ENCODE measurements at regions not wholly inside any gene's neighbourhood (a gene's known extent, or its start where the extent isn't known, plus 50 kb on each side); places are given as distances from the start of the nearest gene placed in this dataset.

DNA sequence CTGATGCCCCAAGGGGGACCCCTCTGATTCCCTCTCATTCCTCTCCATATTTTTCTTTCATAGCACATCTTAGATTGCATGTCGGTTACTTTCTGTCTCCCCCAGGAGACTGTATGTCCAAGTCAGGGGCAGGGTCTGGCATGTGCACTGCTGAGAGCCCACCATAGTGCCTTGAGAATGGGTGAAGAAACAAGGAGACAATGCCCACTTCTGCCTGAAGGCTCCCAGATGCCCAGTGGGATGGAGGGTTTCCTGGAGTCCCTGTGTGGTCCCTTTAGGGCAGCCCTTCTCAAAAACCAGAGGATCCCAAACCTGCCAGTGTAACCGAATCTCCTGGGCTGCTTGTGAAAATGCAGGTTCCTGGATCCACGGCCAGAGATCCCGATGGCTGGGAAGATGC, 126.5 kb upstream of the LARP1 start:
- CTCF ChIA-PET: no interaction called here

DNA sequence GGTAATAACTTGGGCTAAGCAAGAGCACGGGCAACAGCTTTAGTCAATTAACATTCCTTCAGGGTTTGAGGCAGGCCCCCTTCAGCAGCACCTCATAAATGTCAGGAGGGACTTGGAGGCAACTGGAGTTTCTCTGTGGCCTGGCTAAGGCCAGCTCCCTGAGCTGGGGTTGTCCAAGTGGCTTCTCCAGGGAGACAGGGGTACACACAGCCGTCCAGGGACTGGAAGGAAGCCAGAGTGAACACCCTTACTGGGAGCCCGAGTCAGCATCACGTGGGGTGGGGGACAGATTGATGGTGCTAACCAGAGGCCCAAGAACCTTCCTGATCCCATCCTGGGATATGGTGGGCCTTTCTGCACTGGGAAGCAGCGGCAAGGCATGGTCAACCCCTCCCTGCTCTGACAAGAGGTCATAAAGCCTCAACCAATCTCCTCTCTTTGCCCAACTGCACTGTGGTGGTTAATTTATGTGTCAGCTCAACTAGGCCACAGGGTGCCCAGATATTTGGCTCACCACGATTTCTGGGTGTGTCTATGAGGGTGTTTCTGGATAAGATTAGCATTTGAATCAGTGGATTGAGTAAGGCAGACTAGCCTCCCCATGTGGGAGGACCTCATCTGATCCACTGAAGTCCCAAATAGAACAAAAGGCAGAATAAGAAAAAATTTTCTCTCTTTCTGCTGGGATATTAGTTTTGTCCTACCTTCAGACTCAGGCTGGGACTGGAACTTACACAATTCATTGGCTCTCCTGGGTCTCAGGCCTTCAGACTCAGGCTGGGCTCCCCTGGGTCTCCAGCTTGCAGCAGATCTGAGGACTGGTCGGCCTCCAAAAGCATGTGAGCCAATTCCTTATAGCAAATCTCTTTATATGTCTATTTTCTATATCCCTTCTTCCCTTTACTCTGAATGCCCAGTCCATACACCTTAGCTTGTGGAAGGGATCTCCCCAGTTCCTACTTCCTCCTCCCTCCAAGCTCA, 127.2 kb upstream of the LARP1 start:
- BruUV-seq (replicated peaks): no TSS peak

More for the DNA sequence above, 126.5 kb upstream of the LARP1 start:
- in situ Hi-C loops (cut with HindIII; ENCODE audit: low pct_unique_long_range_greater_than_20kb, low sequenced_read_pairs): no loop called here
- ATAC-seq (no peak), DNase-seq (ENCODE audit: low read depth, low spot score) (no peak)
- Histone ChIP-seq H3K27ac (ENCODE audit: low read length) (no peak overlapping the region), H3K9me3 (ENCODE audit: control insufficient read depth, insufficient read depth, low read depth, low read length) (no peaks in the 10 kb centered on the region), H3K36me3 (ENCODE audit: control insufficient read depth, insufficient read depth, low read length) (no peaks in the 10 kb centered on the region), H3K27me3 (ENCODE audit: control insufficient read depth, insufficient read depth, low read length) (no peaks in the 10 kb centered on the region), H3K4me3 (ENCODE audit: low read depth in 2 of 2, low read length in 2 of 2) (no peak overlapping the region), H3K4me1 (ENCODE audit: control insufficient read depth, insufficient read depth, low read length) (no peaks in the 10 kb centered on the region)
- intact Hi-C loops (cut with micrococcal nuclease; ENCODE audit: unreplicated experiment): no loop called here
- POLR2A ChIA-PET: no interaction called here
- no TSS peak for BruUV-seq (replicated peaks)
- no peak for TF ChIP-seq POLR2AphosphoS5 (IDR thresholded peaks at IDR 0.05; ENCODE audit: low read depth, low read length)
- no peak for TF ChIP-seq SIN3A (IDR thresholded peaks at IDR 0.05; ENCODE audit: borderline replicate concordance, insufficient read depth, low read depth, low read length)
- TF ChIP-seq, protein P1, sequence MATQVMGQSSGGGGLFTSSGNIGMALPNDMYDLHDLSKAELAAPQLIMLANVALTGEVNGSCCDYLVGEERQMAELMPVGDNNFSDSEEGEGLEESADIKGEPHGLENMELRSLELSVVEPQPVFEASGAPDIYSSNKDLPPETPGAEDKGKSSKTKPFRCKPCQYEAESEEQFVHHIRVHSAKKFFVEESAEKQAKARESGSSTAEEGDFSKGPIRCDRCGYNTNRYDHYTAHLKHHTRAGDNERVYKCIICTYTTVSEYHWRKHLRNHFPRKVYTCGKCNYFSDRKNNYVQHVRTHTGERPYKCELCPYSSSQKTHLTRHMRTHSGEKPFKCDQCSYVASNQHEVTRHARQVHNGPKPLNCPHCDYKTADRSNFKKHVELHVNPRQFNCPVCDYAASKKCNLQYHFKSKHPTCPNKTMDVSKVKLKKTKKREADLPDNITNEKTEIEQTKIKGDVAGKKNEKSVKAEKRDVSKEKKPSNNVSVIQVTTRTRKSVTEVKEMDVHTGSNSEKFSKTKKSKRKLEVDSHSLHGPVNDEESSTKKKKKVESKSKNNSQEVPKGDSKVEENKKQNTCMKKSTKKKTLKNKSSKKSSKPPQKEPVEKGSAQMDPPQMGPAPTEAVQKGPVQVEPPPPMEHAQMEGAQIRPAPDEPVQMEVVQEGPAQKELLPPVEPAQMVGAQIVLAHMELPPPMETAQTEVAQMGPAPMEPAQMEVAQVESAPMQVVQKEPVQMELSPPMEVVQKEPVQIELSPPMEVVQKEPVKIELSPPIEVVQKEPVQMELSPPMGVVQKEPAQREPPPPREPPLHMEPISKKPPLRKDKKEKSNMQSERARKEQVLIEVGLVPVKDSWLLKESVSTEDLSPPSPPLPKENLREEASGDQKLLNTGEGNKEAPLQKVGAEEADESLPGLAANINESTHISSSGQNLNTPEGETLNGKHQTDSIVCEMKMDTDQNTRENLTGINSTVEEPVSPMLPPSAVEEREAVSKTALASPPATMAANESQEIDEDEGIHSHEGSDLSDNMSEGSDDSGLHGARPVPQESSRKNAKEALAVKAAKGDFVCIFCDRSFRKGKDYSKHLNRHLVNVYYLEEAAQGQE (IDR thresholded peaks at IDR 0.05; ENCODE audit: insufficient read depth in 1 of 2, low read depth in 2 of 2, low read length in 1 of 2): no peak
- TF ChIP-seq, protein P2, sequence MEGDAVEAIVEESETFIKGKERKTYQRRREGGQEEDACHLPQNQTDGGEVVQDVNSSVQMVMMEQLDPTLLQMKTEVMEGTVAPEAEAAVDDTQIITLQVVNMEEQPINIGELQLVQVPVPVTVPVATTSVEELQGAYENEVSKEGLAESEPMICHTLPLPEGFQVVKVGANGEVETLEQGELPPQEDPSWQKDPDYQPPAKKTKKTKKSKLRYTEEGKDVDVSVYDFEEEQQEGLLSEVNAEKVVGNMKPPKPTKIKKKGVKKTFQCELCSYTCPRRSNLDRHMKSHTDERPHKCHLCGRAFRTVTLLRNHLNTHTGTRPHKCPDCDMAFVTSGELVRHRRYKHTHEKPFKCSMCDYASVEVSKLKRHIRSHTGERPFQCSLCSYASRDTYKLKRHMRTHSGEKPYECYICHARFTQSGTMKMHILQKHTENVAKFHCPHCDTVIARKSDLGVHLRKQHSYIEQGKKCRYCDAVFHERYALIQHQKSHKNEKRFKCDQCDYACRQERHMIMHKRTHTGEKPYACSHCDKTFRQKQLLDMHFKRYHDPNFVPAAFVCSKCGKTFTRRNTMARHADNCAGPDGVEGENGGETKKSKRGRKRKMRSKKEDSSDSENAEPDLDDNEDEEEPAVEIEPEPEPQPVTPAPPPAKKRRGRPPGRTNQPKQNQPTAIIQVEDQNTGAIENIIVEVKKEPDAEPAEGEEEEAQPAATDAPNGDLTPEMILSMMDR (IDR thresholded peaks at IDR 0.05): no peak

DNA sequence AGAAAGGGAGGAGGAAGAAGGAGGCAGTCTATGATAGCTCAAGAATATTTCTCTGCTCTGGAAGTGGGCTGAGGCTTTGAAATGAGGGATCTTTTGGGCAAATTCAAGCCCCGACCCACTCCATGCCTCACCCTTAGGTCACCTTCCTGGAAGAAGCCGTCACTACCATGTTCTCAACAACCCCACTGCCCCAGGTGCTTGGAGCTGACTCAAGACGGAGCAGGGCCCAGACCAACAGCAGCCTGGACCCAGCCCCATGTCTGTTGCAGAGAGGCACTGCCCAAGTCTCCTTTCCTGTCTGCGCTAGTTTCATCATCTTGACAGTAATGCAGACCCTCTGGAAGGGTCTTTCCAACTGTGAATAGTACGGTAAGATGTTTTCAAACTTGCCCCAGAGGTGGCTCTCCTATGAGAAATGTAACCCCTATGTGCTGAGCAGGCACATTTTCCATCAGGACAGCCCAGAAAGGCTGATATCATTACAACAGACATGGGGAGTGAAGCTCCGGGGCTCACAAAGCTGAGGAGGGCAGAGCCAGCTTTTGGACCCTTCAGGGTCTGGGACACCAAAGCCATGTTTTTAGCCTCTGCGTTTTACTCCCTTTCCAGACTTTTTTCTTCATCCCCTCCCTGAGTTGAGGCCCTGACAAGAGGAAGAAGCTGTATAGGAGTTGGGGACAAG, 128.2 kb upstream of the LARP1 start:
- POLR2A ChIA-PET: no interaction called here
- H3K9me3 ChIP-seq (ENCODE audit: control insufficient read depth, insufficient read depth, low read depth, low read length): no peaks in the 10 kb centered on the region
- in situ Hi-C loops (cut with HindIII; ENCODE audit: low pct_unique_long_range_greater_than_20kb, low sequenced_read_pairs) (no loop called here), intact Hi-C loops (cut with micrococcal nuclease; ENCODE audit: unreplicated experiment) (no loop called here)
- no peak overlapping the region for H3K27ac ChIP-seq (ENCODE audit: low read length)
- H3K36me3 ChIP-seq (ENCODE audit: control insufficient read depth, insufficient read depth, low read length): no peaks in the 10 kb centered on the region
- TF ChIP-seq TCF7L2 (IDR thresholded peaks at IDR 0.05; ENCODE audit: low read depth, low read length): no peak
- TF ChIP-seq, protein P2 (IDR thresholded peaks at IDR 0.05): no peak
- TF ChIP-seq POLR2AphosphoS5 (IDR thresholded peaks at IDR 0.05; ENCODE audit: low read depth, low read length): no peak
- TF ChIP-seq, protein P1 (IDR thresholded peaks at IDR 0.05; ENCODE audit: insufficient read depth in 1 of 2, low read depth in 2 of 2, low read length in 1 of 2): no peak
- TF ChIP-seq SIN3A (IDR thresholded peaks at IDR 0.05; ENCODE audit: borderline replicate concordance, insufficient read depth, low read depth, low read length): no peak
- no peaks in the 10 kb centered on the region for H3K27me3 ChIP-seq (ENCODE audit: control insufficient read depth, insufficient read depth, low read length)
- BruUV-seq (replicated peaks): no TSS peak
- H3K4me3 ChIP-seq (ENCODE audit: low read depth in 2 of 2, low read length in 2 of 2): no peak overlapping the region
- CTCF ChIA-PET: no interaction called here
- ATAC-seq (no peak), DNase-seq (ENCODE audit: low read depth, low spot score) (no peak)
- no peaks in the 10 kb centered on the region for H3K4me1 ChIP-seq (ENCODE audit: control insufficient read depth, insufficient read depth, low read length)

More for the DNA sequence above, 127.2 kb upstream of the LARP1 start:
- Histone ChIP-seq H3K36me3 (ENCODE audit: control insufficient read depth, insufficient read depth, low read length) (no peaks in the 10 kb centered on the region), H3K9me3 (ENCODE audit: control insufficient read depth, insufficient read depth, low read depth, low read length) (no peaks in the 10 kb centered on the region), H3K4me1 (ENCODE audit: control insufficient read depth, insufficient read depth, low read length) (no peaks in the 10 kb centered on the region), H3K4me3 (ENCODE audit: low read depth in 2 of 2, low read length in 2 of 2) (no peak overlapping the region), H3K27me3 (ENCODE audit: control insufficient read depth, insufficient read depth, low read length) (no peaks in the 10 kb centered on the region), H3K27ac (ENCODE audit: low read length) (no peak overlapping the region)
- ChIA-PET POLR2A (no interaction called here), CTCF (no interaction called here)
- ATAC-seq (no peak), DNase-seq (ENCODE audit: low read depth, low spot score) (no peak)
- in situ Hi-C loops (cut with HindIII; ENCODE audit: low pct_unique_long_range_greater_than_20kb, low sequenced_read_pairs): no loop called here
- TF ChIP-seq POLR2AphosphoS5 (IDR thresholded peaks at IDR 0.05; ENCODE audit: low read depth, low read length): no peak
- intact Hi-C loops (cut with micrococcal nuclease; ENCODE audit: unreplicated experiment): no loop called here
